Neural cell (in vitro differentiated cells): ENCODE measurements at regions not wholly inside any gene's neighbourhood (a gene's known extent, or its start where the extent isn't known, plus 50 kb on each side); places are given as distances from the start of the nearest gene placed in this dataset.

Source experiments
- EP300 ChIP-seq: fragments of 450-650 bp; conservative IDR thresholded peaks from 2 replicates; pipeline ENCODE4 v1.6.1; 2014; ENCODE audit warnings: antibody characterized with exemption, mild to moderate bottlenecking, moderate library complexity; ENCODE audit not compliant: poor library complexity, severe bottlenecking
- EZH2 ChIP-seq: fragments of 200-600, 300-800 bp; shearing (Covaris generic), sonication (generic); IDR thresholded peaks from 2 replicates; pipeline ENCODE4 v1.6.1; 2014; ENCODE audit warnings: antibody characterized with exemption, low read length, borderline replicate concordance, mild to moderate bottlenecking; ENCODE audit not compliant: insufficient read depth, poor library complexity, severe bottlenecking
- POLR2AphosphoS5 ChIP-seq: IDR thresholded peaks from 2 replicates; pipeline ENCODE4 v1.6.1; 2012
- TF ChIP-seq, protein P1 (sequence below): fragments of 450-650 bp; IDR thresholded peaks from 2 replicates; pipeline ENCODE4 v1.5.1; 2014; ENCODE audit warnings: antibody characterized with exemption, mild to moderate bottlenecking, moderate library complexity; ENCODE audit not compliant: poor library complexity, severe bottlenecking

DNA sequence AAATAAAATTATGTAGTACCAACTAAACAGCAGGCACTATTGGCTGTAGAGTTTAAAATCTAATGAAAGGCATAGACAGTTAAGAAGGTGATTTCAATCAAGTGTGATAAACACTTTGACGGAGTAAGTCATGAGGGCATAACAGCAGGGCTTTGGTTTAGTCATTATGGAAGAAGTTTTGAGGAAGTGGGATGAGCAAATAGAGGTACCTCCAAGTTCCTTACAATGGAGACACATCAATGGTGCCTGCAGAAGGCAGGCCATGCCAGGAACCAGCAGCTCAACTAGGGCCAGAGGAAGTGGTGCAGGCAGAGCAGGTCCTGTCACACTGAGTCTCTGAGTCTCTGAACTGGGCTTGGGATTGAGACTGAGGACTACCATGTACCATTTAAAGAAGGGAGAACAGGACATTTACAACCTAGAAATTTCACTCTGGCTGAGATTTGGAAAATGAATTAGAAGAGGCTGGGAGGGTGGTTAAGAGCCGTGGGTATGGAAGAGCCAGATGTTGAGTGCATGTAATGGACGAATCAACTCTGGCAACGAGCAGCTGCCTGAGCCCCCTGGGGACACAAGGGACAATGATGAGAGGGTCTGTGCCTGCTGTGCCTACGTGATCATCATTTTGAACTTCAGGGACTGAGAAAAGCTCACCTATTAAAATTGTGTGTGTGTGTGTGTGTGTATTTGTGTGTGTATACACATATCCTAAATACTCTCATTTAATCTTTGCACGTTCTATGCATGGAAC, 208.7 kb upstream of the POM121L12 start:
- TF ChIP-seq, protein P1, sequence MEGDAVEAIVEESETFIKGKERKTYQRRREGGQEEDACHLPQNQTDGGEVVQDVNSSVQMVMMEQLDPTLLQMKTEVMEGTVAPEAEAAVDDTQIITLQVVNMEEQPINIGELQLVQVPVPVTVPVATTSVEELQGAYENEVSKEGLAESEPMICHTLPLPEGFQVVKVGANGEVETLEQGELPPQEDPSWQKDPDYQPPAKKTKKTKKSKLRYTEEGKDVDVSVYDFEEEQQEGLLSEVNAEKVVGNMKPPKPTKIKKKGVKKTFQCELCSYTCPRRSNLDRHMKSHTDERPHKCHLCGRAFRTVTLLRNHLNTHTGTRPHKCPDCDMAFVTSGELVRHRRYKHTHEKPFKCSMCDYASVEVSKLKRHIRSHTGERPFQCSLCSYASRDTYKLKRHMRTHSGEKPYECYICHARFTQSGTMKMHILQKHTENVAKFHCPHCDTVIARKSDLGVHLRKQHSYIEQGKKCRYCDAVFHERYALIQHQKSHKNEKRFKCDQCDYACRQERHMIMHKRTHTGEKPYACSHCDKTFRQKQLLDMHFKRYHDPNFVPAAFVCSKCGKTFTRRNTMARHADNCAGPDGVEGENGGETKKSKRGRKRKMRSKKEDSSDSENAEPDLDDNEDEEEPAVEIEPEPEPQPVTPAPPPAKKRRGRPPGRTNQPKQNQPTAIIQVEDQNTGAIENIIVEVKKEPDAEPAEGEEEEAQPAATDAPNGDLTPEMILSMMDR: no peak
- TF ChIP-seq EP300 (no peak), EZH2 (no peak), POLR2AphosphoS5 (no peak)
